Gastrocnemius medialis (tissue), 4 donors: ENCODE measurements at regions not wholly inside any gene's neighbourhood (a gene's known extent, or its start where the extent isn't known, plus 50 kb on each side); places are given as distances from the start of the nearest gene placed in this dataset.

Experiments
- ATAC-seq, 2 donors: fragments of 150-250 bp; one replicate each; pipeline ENCODE4 v1.9.1; 2016
- DNase-seq, 2 donors: peaks; one replicate each; pipeline ENCODE4 v3.0.0-alpha.2; 2019
- H3K27ac ChIP-seq, 4 donors: fragments of 200-600 bp; sonication (generic); 1 replicate in 1 of 4; 2 replicates in 3 of 4; pipeline ENCODE4 v1.5.1; 2016 to 2018; ENCODE audit warnings: mild to moderate bottlenecking in 2 of 4, moderate library complexity in 1 of 4
- H3K27me3 ChIP-seq, 3 donors: fragments of 200-600 bp; sonication (generic) in 2 of 3; 1 replicate in 1 of 3; 2 replicates in 2 of 3; pipeline versions ENCODE4 v1.5.1 to v1.6.0; 2016 to 2019; ENCODE audit warnings: mild to moderate bottlenecking in 1 of 3, moderate library complexity in 1 of 3
- H3K36me3 ChIP-seq, 2 donors: fragments of 200-600 bp; sonication (generic) in 1 of 2; one replicate each; pipeline ENCODE4 v1.5.1; 2017 to 2018
- H3K4me1 ChIP-seq, 2 donors: fragments of 200-600 bp; sonication (generic) in 1 of 2; one replicate each; pipeline ENCODE4 v1.5.1; 2016 to 2017; ENCODE audit warnings: mild to moderate bottlenecking in 2 of 2
- H3K4me3 ChIP-seq, 4 donors: fragments of 200-600 bp; sonication (generic) in 3 of 4; 1 replicate in 1 of 4; 2 replicates in 3 of 4; pipeline ENCODE4 v1.5.1; 2016 to 2019; ENCODE audit warnings: mild to moderate bottlenecking in 2 of 4
- H3K9me3 ChIP-seq, 3 donors: fragments of 200-600 bp; sonication (generic) in 2 of 3; 1 replicate in 1 of 3; 2 replicates in 2 of 3; pipeline ENCODE4 v1.5.1; 2016 to 2019
- POLR2A ChIP-seq, 2 donors: fragments of 450-650 bp; IDR thresholded peaks; one replicate each; pipeline ENCODE4 v1.6.1; 2017; ENCODE audit warnings: antibody characterized with exemption in 2 of 2, mild to moderate bottlenecking in 2 of 2, moderate library complexity in 2 of 2
- in situ Hi-C, 4 donors: fragments of 200-750 bp; cut with MboI; loops; one replicate each; pipeline versions ENCODE4 v1.15.0 to v1.8.0; 2017; ENCODE audit warnings: low sequenced_read_pairs in 4 of 4
- intact Hi-C: fragments of 100-400 bp; cut with DNase I; formaldehyde crosslinking; loops from one replicate; pipeline ENCODE4 v1.15.1; 2023; ENCODE audit warnings: low total_unique reads
- TF ChIP-seq, protein P1 (sequence below), 5 experiments: fragments of 450-650 bp in 3 of 5; fragments of 200-600 bp in 2 of 5; sonication (generic) in 2 of 5; IDR thresholded peaks in 4 of 5; conservative IDR thresholded peaks in 1 of 5; 1 replicate in 4 of 5; 2 replicates in 1 of 5; pipeline ENCODE4 v1.5.1; 2016 to 2019; ENCODE audit warnings: antibody characterized with exemption in 5 of 5, mild to moderate bottlenecking in 3 of 5, moderate library complexity in 3 of 5

DNA sequence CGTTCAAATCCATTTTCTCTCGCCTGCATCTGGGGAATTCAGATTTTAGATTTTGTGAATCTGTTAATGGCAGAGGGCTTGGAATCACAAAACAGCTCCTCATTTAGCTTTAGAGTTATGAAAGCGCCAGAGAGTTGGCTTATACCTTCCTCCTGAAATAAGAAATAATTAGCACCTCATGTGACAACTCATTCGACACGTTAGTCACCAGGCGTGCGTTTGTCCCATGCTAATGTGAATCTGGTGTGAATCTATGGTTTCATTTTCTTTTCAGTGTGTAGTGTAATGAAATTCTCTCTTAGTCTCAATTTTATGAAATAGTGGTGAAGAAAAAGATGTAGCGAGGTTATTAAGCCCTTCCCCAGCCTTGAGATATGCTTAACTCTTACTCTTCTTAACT, 89.4 kb downstream of the EDEM1 start:
- Histone ChIP-seq H3K27ac (no peak overlapping the region), H3K27me3 (no peaks in the 10 kb centered on the region), H3K9me3 (no peaks in the 10 kb centered on the region), H3K4me1 (no peaks in the 10 kb centered on the region), H3K4me3 (no peak overlapping the region), H3K36me3 (no peaks in the 10 kb centered on the region)
- DNase-seq (no peak), ATAC-seq (no peak)
- in situ Hi-C loops (no loop called here), intact Hi-C loops (no loop called here)
- TF ChIP-seq, protein P1, sequence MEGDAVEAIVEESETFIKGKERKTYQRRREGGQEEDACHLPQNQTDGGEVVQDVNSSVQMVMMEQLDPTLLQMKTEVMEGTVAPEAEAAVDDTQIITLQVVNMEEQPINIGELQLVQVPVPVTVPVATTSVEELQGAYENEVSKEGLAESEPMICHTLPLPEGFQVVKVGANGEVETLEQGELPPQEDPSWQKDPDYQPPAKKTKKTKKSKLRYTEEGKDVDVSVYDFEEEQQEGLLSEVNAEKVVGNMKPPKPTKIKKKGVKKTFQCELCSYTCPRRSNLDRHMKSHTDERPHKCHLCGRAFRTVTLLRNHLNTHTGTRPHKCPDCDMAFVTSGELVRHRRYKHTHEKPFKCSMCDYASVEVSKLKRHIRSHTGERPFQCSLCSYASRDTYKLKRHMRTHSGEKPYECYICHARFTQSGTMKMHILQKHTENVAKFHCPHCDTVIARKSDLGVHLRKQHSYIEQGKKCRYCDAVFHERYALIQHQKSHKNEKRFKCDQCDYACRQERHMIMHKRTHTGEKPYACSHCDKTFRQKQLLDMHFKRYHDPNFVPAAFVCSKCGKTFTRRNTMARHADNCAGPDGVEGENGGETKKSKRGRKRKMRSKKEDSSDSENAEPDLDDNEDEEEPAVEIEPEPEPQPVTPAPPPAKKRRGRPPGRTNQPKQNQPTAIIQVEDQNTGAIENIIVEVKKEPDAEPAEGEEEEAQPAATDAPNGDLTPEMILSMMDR (IDR thresholded peaks at IDR 0.05 in 4 of 5, conservative IDR thresholded peaks at IDR 0.05 in 1 of 5) = no peak
- no peak for TF ChIP-seq POLR2A (IDR thresholded peaks at IDR 0.05)

DNA sequence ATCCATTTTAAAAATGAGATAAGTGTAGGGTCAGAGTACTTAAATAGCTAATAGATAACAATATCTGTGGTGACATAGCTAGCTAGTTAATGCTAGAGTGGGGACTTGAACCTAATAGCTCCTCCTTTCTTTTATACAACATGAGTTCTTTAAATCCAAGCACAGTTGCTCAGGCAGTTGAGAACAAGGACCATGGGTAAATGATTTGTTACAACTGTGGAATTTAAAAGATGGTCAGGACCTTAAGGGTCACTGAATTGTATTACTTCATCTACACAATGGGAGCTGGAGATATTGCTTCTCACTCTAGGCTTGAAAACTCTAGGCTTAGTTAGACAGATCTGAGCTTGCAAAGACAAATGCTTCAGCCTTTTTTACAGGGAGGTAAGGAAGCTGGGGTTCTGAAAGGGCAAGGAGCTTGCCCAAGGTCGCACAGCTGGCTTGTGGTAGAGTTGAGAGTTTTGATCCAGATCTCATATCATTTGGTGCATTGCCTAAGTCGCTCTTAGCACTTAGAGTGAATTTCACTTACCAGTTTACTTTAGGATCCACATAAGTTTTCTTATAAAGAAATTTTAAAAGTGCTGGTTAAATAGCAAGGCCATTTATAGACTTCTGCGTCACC, 90.2 kb downstream of the EDEM1 start:
- H3K36me3 ChIP-seq = no peaks in the 10 kb centered on the region
- no peaks in the 10 kb centered on the region for H3K4me1 ChIP-seq
- in situ Hi-C loops = no loop called here
- intact Hi-C loops = no loop called here
- H3K4me3 ChIP-seq = no peak overlapping the region
- TF ChIP-seq POLR2A (IDR thresholded peaks at IDR 0.05) = no peak
- TF ChIP-seq, protein P1 (IDR thresholded peaks at IDR 0.05 in 4 of 5, conservative IDR thresholded peaks at IDR 0.05 in 1 of 5) = no peak
- H3K9me3 ChIP-seq = no peaks in the 10 kb centered on the region
- ATAC-seq = no peak
- H3K27me3 ChIP-seq = no peaks in the 10 kb centered on the region
- H3K27ac ChIP-seq = no peak overlapping the region
- DNase-seq = no peak

DNA sequence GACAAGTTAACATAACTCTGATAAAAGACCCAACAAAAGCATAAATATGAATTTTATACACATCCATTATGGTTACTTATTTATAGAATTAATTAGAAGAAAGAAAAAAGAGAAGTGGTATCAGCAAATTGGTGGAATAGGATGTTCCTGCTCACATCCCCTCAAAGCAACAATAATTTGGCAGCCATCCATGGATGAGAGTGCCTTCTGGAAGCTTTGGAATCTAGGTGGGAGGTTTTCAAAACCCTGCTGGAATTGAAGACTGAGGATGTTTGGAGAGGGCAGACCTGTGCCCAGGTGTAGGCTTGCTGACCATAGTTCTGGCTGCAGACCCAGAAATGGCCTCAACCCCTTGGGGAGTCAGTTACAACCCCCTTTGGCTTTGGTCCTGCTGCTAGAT, 91.2 kb downstream of the EDEM1 start:
- ATAC-seq (no peak), DNase-seq (no peak)
- intact Hi-C loops = no loop called here
- Histone ChIP-seq H3K9me3 (no peaks in the 10 kb centered on the region), H3K36me3 (no peaks in the 10 kb centered on the region), H3K27me3 (no peaks in the 10 kb centered on the region), H3K4me3 (no peak overlapping the region), H3K27ac (no peak overlapping the region), H3K4me1 (no peaks in the 10 kb centered on the region)
- TF ChIP-seq, protein P1 (IDR thresholded peaks at IDR 0.05 in 4 of 5, conservative IDR thresholded peaks at IDR 0.05 in 1 of 5) = no peak
- no peak for TF ChIP-seq POLR2A (IDR thresholded peaks at IDR 0.05)
- in situ Hi-C loops = no loop called here

DNA sequence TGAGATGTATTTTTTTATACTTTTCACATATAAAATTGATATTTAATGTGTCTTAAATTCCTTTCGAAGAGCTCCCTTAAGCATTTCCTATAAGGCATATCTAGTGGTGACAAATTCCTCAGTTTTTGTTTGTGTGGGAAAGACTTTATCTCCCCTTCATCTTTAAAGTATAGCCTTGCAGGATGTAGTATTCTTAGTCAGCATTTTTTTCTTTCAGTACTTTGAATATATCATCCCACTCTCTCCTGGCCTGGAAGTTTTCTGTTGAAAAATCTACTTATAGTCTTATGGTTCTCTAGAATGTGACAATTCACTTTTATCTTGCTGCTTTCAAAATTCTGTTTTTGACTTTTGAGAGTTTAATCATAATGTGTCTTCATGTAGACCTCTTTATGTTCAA, 95.2 kb downstream of the EDEM1 start:
- no peak for TF ChIP-seq POLR2A (IDR thresholded peaks at IDR 0.05)
- TF ChIP-seq, protein P1 (IDR thresholded peaks at IDR 0.05 in 4 of 5, conservative IDR thresholded peaks at IDR 0.05 in 1 of 5) = no peak
- intact Hi-C loops = no loop called here
- in situ Hi-C loops = no loop called here

DNA sequence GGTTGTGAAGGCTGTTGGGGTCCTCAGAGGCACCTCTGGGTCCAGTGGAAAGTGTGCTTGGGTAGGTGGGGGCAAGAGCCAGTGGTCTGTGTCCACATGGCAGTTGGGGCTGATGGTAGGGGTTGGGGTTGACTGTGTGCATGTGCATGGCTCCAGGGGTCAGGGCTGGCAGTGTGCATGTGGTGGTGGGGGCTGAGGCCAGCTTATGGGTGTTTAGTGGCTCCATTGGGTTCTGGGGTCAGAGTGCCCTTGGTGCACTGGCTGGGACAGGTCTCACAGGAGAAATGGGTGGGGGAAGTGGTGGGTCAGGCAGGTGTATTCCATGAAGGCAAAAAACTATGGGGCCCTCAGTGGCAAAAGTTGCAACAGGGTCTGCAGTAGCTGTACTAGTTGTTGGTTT, 97.9 kb downstream of the EDEM1 start:
- Histone ChIP-seq H3K27me3 (no peaks in the 10 kb centered on the region), H3K4me1 (no peaks in the 10 kb centered on the region), H3K4me3 (no peak overlapping the region), H3K36me3 (no peaks in the 10 kb centered on the region), H3K9me3 (no peaks in the 10 kb centered on the region), H3K27ac (no peak overlapping the region)
- intact Hi-C loops = no loop called here
- TF ChIP-seq POLR2A (IDR thresholded peaks at IDR 0.05) = no peak
- TF ChIP-seq, protein P1 (IDR thresholded peaks at IDR 0.05 in 4 of 5, conservative IDR thresholded peaks at IDR 0.05 in 1 of 5) = no peak
- ATAC-seq = no peak
- in situ Hi-C loops = no loop called here
- DNase-seq = no peak

More for the DNA sequence above, 95.2 kb downstream of the EDEM1 start:
- ATAC-seq (no peak), DNase-seq (no peak)
- H3K27me3 ChIP-seq = no peaks in the 10 kb centered on the region
- no peaks in the 10 kb centered on the region for H3K36me3 ChIP-seq
- H3K9me3 ChIP-seq = no peaks in the 10 kb centered on the region
- H3K4me3 ChIP-seq = no peak overlapping the region
- no peaks in the 10 kb centered on the region for H3K4me1 ChIP-seq
- H3K27ac ChIP-seq = no peak overlapping the region
